ENCODE measurements at regions not wholly inside any gene's neighbourhood (a gene's known extent, or its start where the extent isn't known, plus 50 kb on each side); places are given as distances from the start of the nearest gene placed in this dataset. TPM values are rescaled to one million over a fixed set of nuclear protein-coding genes. Genes with fewer than 3 reads are reported as not detected.

DNA sequence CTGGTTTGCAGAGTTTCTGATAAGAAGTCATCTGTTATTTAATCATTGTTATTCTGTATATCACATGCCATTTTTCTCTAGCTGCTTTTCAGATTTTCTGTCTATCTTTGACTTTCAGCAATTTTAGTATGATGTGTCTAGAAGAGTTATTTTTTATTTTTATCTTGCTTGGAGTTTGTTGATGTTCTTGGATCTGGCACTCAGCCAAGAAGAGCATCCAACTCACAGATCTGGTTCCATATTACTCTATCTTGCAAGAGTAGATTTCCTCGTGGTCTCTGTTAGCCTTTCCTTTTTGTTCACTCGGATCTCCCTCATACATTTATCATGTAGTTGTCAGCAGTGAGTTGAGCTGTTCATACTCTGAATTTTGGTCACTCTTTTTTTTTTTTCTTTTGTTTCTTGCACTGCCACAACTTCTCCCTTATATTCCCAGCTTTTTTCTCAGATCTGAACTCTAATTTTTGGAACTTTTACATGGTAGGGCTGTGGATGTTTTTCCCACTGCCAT lies 54.8 kb upstream of the CALCR start:
- intact Hi-C loops (cut with DNase I), result no loop called here
- DNase-seq, result no peak
- Histone ChIP-seq H3K36me3 (ENCODE audit: control insufficient read depth in 2 of 3, insufficient read depth in 3 of 3, low read length in 3 of 3) (no peaks in the 10 kb centered on the region), H3K4me3 (ENCODE audit: low read length in 3 of 3) (no peak overlapping the region), H3K27me3 (ENCODE audit: control insufficient read depth, insufficient read depth, low read length) (no peaks in the 10 kb centered on the region), H3K9ac (ENCODE audit: low read length in 3 of 3) (no peak overlapping the region), H3K9me3 (ENCODE audit: control insufficient read depth in 2 of 3, insufficient read depth in 1 of 3, low read length in 3 of 3) (no peaks in the 10 kb centered on the region), H3K4me1 (ENCODE audit: control insufficient read depth in 2 of 3, insufficient read depth in 2 of 3, low read depth in 1 of 3, low read length in 3 of 3) (no peaks in the 10 kb centered on the region), H3K27ac (ENCODE audit: low read depth in 2 of 2, low read length in 2 of 2) (no peak overlapping the region)
- FAIRE-seq, result no peak
- TF ChIP-seq, protein P1, sequence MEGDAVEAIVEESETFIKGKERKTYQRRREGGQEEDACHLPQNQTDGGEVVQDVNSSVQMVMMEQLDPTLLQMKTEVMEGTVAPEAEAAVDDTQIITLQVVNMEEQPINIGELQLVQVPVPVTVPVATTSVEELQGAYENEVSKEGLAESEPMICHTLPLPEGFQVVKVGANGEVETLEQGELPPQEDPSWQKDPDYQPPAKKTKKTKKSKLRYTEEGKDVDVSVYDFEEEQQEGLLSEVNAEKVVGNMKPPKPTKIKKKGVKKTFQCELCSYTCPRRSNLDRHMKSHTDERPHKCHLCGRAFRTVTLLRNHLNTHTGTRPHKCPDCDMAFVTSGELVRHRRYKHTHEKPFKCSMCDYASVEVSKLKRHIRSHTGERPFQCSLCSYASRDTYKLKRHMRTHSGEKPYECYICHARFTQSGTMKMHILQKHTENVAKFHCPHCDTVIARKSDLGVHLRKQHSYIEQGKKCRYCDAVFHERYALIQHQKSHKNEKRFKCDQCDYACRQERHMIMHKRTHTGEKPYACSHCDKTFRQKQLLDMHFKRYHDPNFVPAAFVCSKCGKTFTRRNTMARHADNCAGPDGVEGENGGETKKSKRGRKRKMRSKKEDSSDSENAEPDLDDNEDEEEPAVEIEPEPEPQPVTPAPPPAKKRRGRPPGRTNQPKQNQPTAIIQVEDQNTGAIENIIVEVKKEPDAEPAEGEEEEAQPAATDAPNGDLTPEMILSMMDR (IDR thresholded peaks at IDR 0.05; ENCODE audit: borderline replicate concordance, extremely low read depth, insufficient read depth), result no peak

DNA sequence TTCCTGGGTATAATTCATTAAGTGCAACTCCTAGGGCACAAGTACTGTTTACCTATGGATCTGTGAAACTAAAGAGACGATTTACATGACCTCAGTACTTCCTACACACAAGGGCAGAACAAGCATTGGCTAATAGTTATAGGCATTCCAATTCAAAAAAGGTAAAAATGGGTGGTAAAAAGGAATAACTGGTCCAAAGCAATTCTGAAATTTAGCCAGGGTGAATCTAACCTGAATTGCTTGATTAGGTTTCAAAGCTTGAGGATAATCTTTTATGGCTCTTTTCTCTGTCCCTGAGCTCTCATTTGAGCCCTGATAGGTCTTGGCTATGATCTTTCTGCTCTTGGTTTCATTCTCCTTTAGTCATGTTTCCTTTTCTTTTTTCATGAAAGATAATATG lies 52.3 kb upstream of the CALCR start:
- no peaks in the 10 kb centered on the region for H3K4me1 ChIP-seq (ENCODE audit: control insufficient read depth in 2 of 3, insufficient read depth in 2 of 3, low read depth in 1 of 3, low read length in 3 of 3)
- FAIRE-seq, result no peak
- H3K9ac ChIP-seq (ENCODE audit: low read length in 3 of 3), result no peak overlapping the region
- H3K36me3 ChIP-seq (ENCODE audit: control insufficient read depth in 2 of 3, insufficient read depth in 3 of 3, low read length in 3 of 3), result no peaks in the 10 kb centered on the region
- DNase-seq, result no peak
- intact Hi-C loops (cut with DNase I), result no loop called here
- H3K27me3 ChIP-seq (ENCODE audit: control insufficient read depth, insufficient read depth, low read length), result no peaks in the 10 kb centered on the region
- no peak overlapping the region for H3K27ac ChIP-seq (ENCODE audit: low read depth in 2 of 2, low read length in 2 of 2)
- TF ChIP-seq, protein P1 (IDR thresholded peaks at IDR 0.05; ENCODE audit: borderline replicate concordance, extremely low read depth, insufficient read depth), result no peak
- no peak overlapping the region for H3K4me3 ChIP-seq (ENCODE audit: low read length in 3 of 3)
- no peaks in the 10 kb centered on the region for H3K9me3 ChIP-seq (ENCODE audit: control insufficient read depth in 2 of 3, insufficient read depth in 1 of 3, low read length in 3 of 3)

Small RNA genes lying in the stretch of these regions (microRNA-seq; reads per million reads assigned to microRNA genes)
- gene MIR4652, result not detected

All from kidney (tissue), 13 donors.